ENCODE measurements at regions not wholly inside any gene's neighbourhood (a gene's known extent, or its start where the extent isn't known, plus 50 kb on each side); places are given as distances from the start of the nearest gene placed in this dataset.

- DNase-seq (ENCODE audit: low read depth): no peak
- TF ChIP-seq CTCF (IDR thresholded peaks at IDR 0.05; ENCODE audit: control insufficient read depth, insufficient read depth, low read depth, low read length, missing control alignments): no peak
Observed at GRCh38 chr20:50417023-50417329, 93.2 kb upstream of the PTPN1 start.

GRCh38 chr20:50417484-50418235, 92.5 kb upstream of the PTPN1 start:
- H3K4me3 ChIP-seq (ENCODE audit: control insufficient read depth, low read depth, low read length): no peak overlapping the region
- TF ChIP-seq CTCF (IDR thresholded peaks at IDR 0.05; ENCODE audit: control insufficient read depth, insufficient read depth, low read depth, low read length, missing control alignments): no peak
- no peak for DNase-seq (ENCODE audit: low read depth)

More at GRCh38 chr20:50417023-50417329, 93.2 kb upstream of the PTPN1 start:
- H3K4me3 ChIP-seq (ENCODE audit: control insufficient read depth, low read depth, low read length): no peak overlapping the region

DNA sequence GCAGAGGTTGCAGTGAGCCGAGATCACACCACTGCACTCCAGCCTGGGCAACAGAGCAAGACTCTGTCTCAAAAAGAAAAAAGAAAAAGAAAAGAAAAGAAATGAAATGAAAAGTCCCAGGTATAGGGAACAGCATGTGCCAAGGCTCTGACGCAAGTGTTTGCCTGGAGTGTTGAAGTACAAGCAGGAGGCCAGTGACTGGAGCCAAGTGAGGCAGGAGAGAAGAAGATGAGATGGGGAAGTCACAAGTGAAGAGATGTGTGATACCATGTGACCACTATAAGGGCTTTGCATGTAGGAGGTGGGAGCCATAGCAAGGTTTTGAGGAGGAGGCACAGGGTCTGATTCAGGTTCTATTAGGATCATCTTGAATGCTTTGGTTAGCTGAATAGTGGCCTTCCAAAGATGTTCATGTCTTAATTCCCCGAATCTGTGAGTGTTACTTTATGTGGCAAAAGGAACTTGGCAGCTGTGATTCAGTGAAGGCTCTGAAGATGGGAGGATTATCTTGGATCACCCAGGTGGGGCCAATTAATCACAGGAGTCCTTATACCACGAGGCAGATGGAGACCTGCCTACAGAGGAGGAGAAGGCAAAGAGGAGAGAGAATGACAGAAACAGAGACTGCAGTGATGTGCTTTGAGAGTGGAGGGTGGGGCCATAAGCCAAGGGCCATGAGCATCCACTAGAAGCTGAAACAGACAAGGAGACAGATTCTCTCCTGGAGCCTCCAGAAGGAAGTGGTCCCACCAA, 91.1 kb upstream of the PTPN1 start:
- no peak for TF ChIP-seq CTCF (IDR thresholded peaks at IDR 0.05; ENCODE audit: control insufficient read depth, insufficient read depth, low read depth, low read length, missing control alignments)

DNA sequence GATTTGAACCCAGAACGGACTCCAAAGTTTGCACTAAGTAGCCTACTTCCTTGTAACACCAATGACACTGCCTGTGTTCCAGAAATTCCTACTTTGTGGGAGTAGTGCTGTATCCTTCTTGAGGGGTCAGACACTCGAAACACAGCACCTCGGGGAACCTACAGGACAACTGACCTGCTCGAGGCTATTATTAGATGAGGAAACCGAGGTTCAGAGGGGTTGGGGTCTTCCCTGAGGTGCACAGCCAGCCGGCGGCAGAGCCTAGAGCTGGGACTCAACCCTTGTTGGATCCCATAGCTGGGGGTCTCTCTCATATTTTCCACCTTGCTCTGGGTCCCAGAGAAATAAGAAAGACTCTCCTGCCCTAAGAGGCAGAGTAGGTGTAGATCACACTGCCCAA, 89.8 kb upstream of the PTPN1 start:
- no peak overlapping the region for H3K4me3 ChIP-seq (ENCODE audit: control insufficient read depth, low read depth, low read length)
- DNase-seq (ENCODE audit: low read depth): no peak
- no peak for TF ChIP-seq CTCF (IDR thresholded peaks at IDR 0.05; ENCODE audit: control insufficient read depth, insufficient read depth, low read depth, low read length, missing control alignments)

More for the DNA sequence above, 91.1 kb upstream of the PTPN1 start:
- no peak overlapping the region for H3K4me3 ChIP-seq (ENCODE audit: control insufficient read depth, low read depth, low read length)
- no peak for DNase-seq (ENCODE audit: low read depth)

DNA sequence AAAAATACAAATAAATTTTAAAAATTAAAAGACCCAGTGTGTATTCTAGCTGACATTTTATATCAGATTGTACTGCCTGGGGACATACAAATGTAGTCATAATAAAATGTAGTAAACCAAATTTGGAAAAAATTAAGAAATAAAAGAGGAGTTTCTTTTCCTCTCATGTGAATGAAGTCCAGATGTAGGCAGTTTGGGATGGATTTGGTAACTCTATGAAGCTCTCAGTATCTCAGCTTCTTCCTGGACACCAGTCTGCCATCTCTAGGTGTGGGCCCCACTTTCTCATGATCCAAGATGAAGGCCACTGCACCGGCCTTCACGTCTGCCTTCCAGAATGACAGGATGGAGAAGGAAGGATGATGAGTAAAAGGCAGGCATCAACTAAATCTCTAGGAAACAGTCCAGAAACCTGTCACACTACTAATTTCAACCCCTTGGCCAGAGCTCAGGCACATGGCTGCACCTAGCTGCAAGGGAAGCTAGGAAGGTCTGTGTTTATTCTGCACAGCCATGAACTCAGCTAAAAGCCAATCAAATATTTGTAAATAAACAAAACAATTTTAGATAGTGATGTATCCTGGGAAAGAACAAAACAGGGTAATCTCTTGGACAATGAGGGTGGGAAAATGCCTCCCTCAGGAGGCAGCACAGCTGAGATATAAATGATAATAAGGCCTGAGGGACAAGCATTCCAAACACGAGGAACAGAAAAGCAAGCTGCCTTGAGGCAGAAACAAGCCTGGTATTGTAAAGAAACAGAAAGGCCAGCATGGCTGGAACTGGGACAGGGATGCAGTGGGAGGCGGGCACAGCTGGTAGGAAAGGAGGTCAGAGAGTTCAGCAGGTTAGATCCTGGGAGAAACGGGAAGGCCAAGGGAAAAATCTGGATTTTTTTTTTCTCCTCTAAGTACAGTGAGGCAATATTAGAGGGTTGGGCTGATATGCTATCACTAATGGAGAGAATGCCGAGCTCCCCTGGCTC, 88.5 kb upstream of the PTPN1 start:
- DNase-seq (ENCODE audit: low read depth): no peak
- no peak overlapping the region for H3K4me3 ChIP-seq (ENCODE audit: control insufficient read depth, low read depth, low read length)
- TF ChIP-seq CTCF (IDR thresholded peaks at IDR 0.05; ENCODE audit: control insufficient read depth, insufficient read depth, low read depth, low read length, missing control alignments): no peak

- H3K4me3 ChIP-seq (ENCODE audit: control insufficient read depth, low read depth, low read length): no peak overlapping the region
- no peak for TF ChIP-seq CTCF (IDR thresholded peaks at IDR 0.05; ENCODE audit: control insufficient read depth, insufficient read depth, low read depth, low read length, missing control alignments)
- no peak for DNase-seq (ENCODE audit: low read depth)
Observed at GRCh38 chr20:50423758-50424157, 86.4 kb upstream of the PTPN1 start.
